HG02970 (cell line): ENCODE measurements at regions not wholly inside any gene's neighbourhood (a gene's known extent, or its start where the extent isn't known, plus 50 kb on each side); places are given as distances from the start of the nearest gene placed in this dataset.
"Not testable (repeated sequence)": the region's sequence is repeated elsewhere in the genome, so short reads cannot be mapped to it uniquely, and the experiment has no call there.

Experiments used
- ATAC-seq: cut with Tn5 transposase; IDR thresholded peaks from one replicate; pipeline ENCODE4 v1.9.1; 2021; ENCODE audit warnings: mild to moderate bottlenecking, moderate library complexity, moderate number of reproducible peaks; ENCODE audit not compliant: unreplicated experiment, low FRiP score

DNA sequence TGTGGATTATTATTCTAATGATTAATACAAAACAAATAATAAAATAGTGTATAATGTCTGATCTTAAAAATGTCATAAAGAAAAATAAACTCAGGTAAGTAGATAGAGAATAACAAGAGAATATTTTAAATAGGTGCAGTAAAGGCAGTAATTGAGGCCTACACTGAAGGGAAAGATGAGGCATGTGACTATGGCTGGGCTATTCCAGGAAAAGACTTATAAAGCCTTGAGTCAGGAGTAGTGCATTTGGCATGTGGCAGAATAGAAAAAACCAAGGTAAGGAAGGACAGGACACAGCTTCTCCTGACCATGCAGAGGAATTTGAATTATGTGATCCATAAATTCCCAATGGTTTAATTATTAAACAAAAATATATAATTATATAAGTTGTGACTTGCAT, 215.6 kb upstream of the C1QTNF3 start:
- not testable (repeated sequence) for ATAC-seq

DNA sequence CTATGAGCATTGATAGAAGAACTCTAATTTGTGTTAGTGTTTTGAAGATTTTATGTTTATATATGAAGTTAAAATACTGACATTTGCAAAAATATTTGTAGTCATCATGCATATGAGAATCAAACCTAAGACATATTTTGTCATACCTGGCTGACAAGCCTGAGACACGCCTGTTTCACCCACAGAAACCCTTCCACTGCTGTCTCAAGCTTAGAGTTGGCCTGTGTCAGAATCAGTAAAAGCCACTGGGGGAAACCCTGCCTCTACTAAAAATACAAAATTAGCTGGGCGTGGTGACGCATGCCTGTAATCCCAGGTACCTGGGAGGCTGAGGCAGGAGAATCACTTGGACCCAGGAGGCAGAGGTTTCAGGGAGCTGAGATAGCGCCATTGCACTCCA, 218.0 kb upstream of the C1QTNF3 start:
- ATAC-seq: not testable (repeated sequence)

DNA sequence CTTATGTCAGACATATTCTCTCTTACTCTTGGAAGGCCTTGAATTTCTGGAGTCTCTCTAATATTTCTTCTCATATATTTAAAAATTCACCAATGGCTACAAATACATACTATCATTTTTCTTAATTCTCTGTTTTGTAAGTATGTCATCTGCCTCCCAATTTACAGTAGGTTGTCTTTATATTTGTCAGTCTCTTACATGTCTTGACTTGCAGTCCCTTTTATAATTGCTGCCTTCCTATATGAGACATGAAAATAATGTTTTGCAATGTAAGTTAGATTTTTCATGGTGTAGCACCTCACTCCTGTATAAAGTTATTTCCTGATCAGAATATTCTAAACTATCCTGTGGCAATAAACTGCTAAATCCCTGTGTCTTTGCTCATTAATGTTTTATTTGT, 223.1 kb upstream of the C1QTNF3 start:
- ATAC-seq: not testable (repeated sequence)

DNA sequence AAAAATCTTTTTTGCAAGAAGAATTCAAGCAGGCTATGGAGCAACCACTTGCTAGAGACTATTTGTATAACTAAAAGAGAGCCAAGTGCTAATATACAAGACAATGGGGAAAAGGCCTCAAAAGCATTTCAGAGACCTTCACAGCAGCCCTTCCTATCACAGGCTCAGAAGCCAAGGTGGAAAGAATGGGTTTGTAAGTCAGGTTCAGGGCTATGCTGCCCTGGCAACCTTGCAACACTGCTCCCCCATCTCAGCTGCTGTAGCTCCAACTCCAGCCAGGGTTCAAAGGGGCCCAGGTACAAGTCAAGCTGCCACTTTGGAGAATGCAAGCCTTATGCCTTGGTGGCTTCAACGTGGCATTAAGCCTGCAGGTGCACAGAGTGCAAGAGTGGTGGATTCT, 253.7 kb upstream of the C1QTNF3 start:
- not testable (repeated sequence) for ATAC-seq

DNA sequence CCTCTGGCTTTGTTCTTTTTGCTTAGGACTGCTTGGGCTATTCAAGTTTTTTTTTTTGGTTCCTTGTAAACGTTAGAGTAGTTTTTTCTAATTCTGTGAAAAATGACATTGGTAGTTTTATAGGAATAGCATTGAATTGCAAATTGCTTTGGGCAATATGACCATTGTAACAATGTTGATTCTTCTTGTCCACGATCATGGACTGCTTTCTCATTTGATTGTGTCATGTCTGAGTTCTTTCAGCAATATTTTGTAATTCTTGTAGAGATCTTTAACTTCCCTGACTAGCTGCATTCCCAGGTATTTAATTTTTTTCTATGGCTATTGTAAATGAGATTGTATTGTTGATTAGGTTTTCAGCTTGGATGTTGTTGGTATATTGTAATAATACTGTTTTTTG, 286.2 kb upstream of the C1QTNF3 start:
- not testable (repeated sequence) for ATAC-seq

DNA sequence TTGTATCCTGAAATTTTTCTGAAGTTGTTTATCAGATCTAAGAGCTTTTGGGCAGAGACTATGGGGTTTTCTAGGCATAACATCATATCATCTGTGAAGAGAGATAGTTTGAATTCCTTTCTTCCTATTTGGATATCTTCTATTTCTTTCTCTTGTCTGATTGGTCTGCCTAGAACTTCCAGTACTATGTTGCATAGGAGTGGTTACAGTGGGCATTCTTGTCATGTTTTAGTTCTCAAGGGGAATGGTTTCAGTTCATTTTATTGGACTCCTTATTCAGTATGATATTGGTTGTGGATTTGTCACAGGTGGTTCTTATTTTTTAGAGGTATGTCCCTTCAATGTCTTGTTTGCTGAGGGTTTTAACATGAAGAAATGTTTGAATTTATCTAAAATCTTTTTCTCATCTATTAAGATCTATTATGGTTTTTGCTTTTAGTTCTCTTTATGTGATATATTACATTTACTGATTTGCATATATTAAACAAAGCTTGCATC, 286.6 kb upstream of the C1QTNF3 start:
- not testable (repeated sequence) for ATAC-seq

DNA sequence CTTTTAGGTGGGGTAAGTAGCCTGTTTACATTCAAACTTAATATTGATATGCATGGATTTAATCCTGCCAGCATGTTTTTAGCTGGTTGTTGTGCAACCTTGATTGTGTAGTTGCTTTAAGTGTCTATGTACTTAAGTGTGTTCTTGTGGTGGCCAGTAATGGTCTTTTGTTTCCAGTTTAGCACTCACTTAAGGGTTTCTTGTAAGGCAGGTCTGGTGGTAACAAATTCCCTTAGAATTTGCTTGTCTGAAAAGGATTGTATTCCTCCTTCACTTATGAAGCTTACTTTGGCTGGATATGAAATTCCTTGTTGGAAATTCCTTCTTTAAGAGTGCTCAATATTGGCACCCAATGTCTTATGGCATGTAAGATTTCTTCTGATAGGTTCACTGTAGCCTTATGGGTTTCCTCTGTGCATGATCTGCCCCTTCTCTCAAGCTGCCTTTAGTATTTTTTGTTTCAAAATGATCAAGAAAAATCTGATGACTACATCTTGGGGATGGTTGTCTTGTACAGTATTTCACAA, 289.0 kb upstream of the C1QTNF3 start:
- not testable (repeated sequence) for ATAC-seq

DNA sequence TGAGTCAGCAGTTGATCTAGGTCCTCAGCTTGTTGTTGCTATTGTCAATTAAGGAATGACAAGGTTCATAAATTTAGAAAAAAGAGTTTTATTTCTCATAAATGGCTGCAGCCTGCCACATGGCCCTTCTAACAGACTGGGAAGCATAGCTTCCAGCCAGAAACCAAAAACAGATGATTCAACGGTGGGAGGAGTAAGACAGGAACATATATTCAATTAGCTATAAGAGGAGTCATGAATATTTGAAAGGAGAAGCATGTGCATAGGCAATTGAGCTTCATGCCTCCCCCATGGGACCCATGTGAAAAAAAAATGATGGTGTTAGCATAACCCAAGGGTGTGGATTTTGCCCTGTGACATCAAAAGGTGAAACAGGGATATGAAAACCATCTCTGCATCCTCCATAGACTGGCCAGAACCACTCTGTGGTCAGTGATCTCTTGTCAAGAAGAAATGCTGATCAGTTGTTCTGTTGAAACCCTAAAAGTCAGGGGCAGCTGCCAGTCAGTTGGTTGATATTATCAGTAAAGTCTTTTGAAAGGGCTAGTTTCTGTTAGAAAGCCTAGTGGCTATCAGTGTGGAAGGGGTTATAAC, 296.5 kb upstream of the C1QTNF3 start:
- not testable (repeated sequence) for ATAC-seq

DNA sequence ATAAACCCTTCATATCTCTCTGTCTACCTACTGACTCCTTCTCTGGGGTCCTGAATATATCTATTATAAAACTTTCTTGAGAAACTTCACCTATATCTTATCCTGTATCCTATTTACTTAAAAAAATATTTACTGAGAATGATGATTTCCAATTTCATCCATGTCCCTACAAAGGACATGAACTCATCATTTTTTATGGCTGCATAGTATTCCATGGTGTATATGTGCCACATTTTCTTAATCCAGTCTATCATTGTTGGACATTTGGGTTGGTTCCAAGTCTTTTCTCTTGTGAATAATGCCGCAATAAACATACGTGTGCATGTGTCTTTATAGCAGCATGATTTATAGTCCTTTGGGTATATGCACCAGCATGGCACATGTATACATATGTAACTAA, 301.7 kb upstream of the RAI14 start:
- ATAC-seq: not testable (repeated sequence)

DNA sequence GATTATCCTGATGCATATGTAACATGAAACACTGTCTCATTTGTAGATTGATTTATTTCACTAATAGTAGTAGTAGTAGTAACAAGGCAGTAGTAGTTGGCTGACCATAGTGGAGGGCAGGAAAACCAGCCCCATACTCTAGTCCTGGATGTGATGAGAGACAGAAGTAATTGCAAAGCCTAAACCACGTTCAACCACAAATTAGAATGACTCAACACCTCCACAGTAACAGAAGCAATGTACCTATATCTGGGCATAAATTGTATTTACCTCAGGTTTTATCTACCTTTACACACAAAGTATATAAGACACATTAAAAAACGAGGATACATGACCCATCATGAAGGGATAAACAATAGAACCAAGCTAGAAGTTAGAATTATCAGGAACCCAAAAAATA, 284.7 kb upstream of the RAI14 start:
- ATAC-seq: not testable (repeated sequence)

DNA sequence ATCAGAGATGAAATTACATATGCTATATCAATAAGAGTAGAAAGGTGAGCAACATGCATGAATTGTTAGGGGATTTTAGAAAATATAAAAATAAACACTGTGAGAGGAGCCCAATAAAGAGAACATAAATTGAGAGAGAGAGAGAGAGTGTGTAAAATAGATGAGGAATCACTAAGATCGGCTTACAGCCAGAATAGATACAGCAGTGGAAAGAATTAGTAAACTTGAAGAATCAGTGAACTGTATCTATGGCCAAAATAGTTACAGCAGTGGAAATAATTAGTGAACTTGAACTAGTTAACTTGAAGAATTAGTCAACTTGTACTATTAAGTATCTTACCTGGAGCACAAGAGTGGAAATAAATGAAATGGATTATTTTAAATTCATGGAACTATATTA, 284.3 kb upstream of the RAI14 start:
- not testable (repeated sequence) for ATAC-seq

DNA sequence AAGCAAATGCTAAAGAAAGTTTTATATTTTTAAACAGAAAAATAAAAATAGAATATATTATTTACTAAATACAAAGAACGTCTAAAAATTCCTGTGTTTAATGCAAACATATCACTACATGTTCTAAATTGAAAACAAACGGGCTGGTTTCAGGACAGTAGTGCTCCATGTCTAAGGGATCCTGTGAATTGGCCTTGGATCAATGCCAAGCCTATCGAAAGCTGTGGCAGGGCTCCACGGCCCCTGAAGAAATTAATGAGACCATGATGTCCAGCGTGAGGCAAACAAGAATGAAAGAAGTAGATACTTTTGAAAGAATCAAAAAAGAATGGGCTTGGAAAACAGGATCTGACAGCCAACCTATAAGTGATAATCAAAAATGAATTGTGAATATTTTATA, 283.4 kb upstream of the RAI14 start:
- not testable (repeated sequence) for ATAC-seq

DNA sequence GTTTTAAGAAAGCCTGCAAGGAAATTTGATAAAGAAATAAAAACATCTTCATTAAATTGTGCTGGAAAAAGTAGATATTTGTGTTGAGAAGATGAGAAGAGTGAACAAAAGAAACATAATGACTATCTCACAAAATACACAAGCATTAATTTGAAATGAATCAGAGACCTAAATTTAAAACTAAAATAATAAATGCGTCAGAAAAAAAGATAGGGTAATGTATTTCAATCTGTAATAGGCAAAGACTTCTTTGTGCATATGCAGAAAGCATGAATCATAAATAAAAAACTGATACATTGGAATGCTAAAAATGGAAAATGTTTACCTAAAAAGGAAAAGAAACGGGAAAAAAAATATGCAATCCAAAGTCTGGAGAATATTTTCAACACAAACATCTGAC, 278.5 kb upstream of the RAI14 start:
- not testable (repeated sequence) for ATAC-seq

DNA sequence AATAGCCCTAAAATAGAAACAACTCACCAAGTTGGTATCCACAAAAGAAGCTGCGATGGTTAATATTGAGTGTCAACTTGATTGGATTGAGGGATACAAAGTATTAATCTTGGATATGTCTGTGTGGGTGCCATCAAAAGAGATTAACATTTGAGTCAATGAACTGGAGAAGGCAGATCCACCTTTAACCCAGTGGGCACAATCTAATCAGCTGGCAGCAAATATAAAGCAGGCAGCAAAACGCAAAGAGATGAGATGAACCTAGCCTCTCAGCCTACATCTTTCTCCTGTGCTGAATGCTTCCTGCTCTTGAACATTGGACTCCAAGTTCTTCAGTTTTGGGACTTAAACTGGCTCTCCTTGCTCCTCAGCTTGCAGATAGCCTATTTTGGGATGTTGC, 277.6 kb upstream of the RAI14 start:
- ATAC-seq: not testable (repeated sequence)

DNA sequence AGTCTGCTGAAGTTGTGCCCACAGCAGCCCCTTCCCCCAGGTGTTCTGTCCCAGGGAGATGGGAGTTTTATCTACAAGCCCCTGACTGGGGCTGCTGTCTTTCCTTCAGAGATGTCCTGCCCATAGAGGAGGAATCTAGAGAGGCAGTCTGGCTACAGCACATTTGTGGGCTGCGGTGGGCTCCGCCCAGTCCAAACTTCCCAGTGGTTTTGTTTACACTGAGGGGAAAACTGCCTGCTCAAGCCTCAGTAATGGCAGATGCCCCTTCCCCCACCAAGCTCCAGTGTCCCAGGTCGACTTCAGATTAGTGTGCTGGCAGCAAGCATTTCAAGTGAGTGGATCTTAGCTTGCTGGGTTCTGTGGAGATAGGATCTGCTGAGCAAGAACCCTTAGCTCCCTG, 267.4 kb upstream of the RAI14 start:
- ATAC-seq: not testable (repeated sequence)

DNA sequence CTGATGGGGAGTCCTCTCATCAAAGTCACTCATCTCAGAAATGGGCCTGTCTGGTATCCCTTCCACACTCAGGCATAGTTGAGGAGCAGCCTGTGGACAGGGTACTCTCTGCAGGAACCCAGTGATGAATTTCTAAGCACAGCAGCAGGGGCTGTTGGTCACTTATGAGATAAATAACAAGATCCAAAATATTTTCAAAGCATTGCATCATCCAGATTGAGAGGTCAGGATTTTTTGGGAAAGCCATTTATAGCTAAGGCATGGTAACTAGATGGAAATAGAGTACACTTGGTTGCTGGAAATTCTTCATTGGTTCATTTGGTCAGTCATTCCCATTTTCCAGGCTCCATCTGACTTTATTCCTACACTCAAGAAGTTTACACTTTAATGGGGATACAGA, 246.8 kb upstream of the RAI14 start:
- no peak for ATAC-seq

DNA sequence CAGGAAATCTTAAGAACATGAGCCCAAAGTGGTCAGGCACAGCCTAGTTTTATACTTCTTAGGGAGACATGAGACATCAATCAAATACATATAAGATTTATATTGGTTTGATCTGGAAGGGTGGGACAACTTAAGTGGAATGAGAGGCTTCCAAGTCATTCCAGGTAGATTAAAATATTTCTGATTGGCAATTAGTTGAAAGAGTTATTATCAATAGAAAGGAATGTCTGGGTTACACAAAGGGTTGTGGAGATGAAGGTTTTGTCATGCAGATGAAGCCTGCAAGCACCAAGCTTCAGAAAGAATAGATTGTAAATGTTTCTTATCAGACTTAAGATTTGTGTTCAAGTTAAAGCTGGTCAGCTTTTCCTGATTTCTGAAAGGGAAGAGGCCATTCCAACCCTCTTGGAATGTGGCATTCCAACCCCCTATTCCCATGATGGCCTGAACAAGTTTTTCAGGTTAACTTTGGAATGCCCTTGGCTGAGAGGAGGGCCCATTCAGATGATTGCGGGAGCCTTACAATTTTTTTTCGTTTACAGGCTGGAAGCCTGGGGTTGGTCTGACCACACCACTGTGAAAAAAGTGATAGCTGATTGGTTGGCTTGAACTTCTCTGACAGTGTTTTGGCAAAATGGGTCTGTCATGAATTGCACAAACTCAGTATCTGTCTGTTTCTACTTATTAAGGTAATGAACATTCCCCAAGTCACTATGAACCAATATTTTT, 245.6 kb upstream of the RAI14 start:
- no peak for ATAC-seq

DNA sequence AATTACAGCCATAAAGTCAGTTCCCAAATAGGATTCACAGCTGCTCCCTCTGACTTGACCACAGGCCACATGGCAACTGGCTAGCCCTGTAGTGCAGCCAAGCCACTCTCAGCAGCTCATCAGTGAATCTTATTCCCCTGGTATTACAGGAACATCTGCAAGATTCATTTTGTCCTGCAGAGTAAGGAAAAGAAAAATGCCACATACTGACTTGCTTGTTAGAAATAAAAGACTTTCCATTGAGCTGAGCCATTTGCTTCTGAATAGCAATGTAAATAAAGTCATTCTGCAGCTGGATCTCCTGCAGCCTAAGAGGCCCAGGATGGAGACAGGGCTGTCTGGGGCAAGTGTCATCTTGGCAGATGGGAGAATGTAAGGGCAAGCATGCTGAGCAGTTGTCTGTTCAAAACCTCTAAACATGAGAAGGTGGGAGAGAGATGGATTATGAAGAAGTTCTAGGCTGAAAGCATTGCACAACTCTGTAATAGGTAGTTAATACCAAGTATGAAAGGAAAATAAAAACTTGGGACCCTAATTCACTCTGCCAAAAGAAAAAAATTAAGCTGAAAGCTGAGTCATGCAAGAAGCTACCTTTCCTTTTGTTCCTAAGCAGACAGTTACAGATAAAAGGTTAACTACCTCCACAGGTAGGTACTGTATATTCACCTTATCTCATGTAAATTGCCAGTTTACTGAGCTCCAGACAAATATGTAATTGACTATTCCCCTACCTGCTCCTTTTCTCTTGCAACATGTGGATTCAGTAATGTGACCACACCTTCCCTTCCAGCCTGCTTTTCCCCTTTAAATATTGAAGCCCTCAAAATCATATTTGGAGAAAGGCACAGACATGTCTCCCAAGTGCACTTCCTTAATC, 244.4 kb upstream of the RAI14 start:
- ATAC-seq: no peak

DNA sequence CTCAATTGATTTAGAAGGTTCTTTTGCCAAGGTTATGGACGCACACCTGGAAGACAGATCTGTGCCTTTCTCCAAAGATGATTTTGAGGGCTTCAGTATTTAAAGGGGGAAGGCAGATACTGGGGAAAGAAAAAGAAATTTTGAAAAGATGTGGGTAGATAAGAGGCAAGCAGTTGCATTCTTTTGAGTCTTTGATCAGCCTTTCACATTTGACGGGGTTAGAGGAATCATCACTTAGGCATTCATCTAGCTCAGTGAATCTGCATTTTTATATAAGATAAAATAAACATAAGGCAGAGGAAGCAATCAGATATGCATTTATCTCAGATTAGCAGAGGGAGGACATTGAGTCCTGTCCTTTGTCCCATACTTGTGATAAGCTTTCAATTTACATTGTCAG, 243.4 kb upstream of the RAI14 start:
- no peak for ATAC-seq

DNA sequence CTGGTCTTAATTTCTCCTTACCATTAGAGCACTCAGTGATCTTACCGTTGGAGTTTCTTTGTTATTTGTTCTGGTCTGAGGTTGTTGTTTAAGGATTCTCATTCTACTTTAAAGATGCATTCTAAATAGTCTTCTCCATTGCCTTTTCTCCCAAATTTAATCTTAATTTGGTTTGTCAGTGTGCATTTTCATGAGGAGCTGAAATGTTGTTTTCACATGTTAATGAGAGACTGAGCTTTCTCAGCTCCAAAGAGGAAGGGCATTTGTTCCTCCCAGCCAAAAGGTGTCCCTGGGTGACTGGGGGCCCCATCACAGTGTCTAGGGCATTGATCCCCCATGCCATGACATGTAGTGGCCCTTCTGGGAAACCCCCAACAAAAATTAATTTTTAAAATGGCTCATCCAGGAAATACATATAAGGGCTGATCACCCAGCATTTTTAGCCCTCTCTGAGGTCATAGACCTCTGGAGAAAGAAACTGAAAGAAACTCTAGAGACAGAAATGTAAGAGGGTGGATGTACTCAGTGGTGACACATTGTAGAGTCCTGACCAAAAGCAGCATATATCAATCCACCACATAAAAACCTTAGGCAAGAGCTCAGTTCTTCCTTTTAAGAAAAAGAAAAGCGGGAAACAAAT, 240.4 kb upstream of the RAI14 start:
- ATAC-seq: peak; percentile 97
